ENCODE measurements at regions not wholly inside any gene's neighbourhood (a gene's known extent, or its start where the extent isn't known, plus 50 kb on each side); places are given as distances from the start of the nearest gene placed in this dataset.

GRCh38 chr1:238153939-238154338 lies 263.2 kb upstream of the ZP4 start:
- H3K4me3 ChIP-seq (ENCODE audit: low read depth, low read length), result no peak overlapping the region
- H3K36me3 ChIP-seq (ENCODE audit: control insufficient read depth, insufficient read depth, low read length), result no peaks in the 10 kb centered on the region
- TF ChIP-seq, protein P1, sequence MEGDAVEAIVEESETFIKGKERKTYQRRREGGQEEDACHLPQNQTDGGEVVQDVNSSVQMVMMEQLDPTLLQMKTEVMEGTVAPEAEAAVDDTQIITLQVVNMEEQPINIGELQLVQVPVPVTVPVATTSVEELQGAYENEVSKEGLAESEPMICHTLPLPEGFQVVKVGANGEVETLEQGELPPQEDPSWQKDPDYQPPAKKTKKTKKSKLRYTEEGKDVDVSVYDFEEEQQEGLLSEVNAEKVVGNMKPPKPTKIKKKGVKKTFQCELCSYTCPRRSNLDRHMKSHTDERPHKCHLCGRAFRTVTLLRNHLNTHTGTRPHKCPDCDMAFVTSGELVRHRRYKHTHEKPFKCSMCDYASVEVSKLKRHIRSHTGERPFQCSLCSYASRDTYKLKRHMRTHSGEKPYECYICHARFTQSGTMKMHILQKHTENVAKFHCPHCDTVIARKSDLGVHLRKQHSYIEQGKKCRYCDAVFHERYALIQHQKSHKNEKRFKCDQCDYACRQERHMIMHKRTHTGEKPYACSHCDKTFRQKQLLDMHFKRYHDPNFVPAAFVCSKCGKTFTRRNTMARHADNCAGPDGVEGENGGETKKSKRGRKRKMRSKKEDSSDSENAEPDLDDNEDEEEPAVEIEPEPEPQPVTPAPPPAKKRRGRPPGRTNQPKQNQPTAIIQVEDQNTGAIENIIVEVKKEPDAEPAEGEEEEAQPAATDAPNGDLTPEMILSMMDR (IDR thresholded peaks at IDR 0.05; ENCODE audit: insufficient read depth, low read depth, low read length), result no peak
- H3K27me3 ChIP-seq (ENCODE audit: control insufficient read depth, insufficient read depth, low read length), result no peaks in the 10 kb centered on the region
- POLR2A ChIA-PET, result no interaction called here
- CTCF ChIA-PET, result no interaction called here
- DNase-seq (ENCODE audit: low read depth), result no peak

GRCh38 chr1:238153253-238153652 lies 262.5 kb upstream of the ZP4 start:
- H3K27me3 ChIP-seq (ENCODE audit: control insufficient read depth, insufficient read depth, low read length), result no peaks in the 10 kb centered on the region
- no peak for DNase-seq (ENCODE audit: low read depth)
- POLR2A ChIA-PET, result no interaction called here

GRCh38 chr1:238152119-238152518 lies 261.4 kb upstream of the ZP4 start:
- ChIA-PET CTCF (no interaction called here), POLR2A (no interaction called here)
- no peaks in the 10 kb centered on the region for H3K36me3 ChIP-seq (ENCODE audit: control insufficient read depth, insufficient read depth, low read length)
- H3K27me3 ChIP-seq (ENCODE audit: control insufficient read depth, insufficient read depth, low read length), result no peaks in the 10 kb centered on the region
- TF ChIP-seq, protein P1 (IDR thresholded peaks at IDR 0.05; ENCODE audit: insufficient read depth, low read depth, low read length), result no peak
- no peak for DNase-seq (ENCODE audit: low read depth)
- no peak overlapping the region for H3K4me3 ChIP-seq (ENCODE audit: low read depth, low read length)

More at GRCh38 chr1:238153253-238153652, 262.5 kb upstream of the ZP4 start:
- CTCF ChIA-PET, result no interaction called here
- H3K36me3 ChIP-seq (ENCODE audit: control insufficient read depth, insufficient read depth, low read length), result no peaks in the 10 kb centered on the region
- H3K4me3 ChIP-seq (ENCODE audit: low read depth, low read length), result no peak overlapping the region
- TF ChIP-seq, protein P1 (IDR thresholded peaks at IDR 0.05; ENCODE audit: insufficient read depth, low read depth, low read length), result no peak

GRCh38 chr1:238143038-238143437 lies 252.3 kb upstream of the ZP4 start:
- H3K27me3 ChIP-seq (ENCODE audit: control insufficient read depth, insufficient read depth, low read length), result no peaks in the 10 kb centered on the region
- CTCF ChIA-PET, result no interaction called here
- TF ChIP-seq, protein P1 (IDR thresholded peaks at IDR 0.05; ENCODE audit: insufficient read depth, low read depth, low read length), result no peak
- no peak for DNase-seq (ENCODE audit: low read depth)
- POLR2A ChIA-PET, result no interaction called here
- H3K36me3 ChIP-seq (ENCODE audit: control insufficient read depth, insufficient read depth, low read length), result no peaks in the 10 kb centered on the region
- no peak overlapping the region for H3K4me3 ChIP-seq (ENCODE audit: low read depth, low read length)

- no peak for DNase-seq (ENCODE audit: low read depth)
- TF ChIP-seq, protein P1 (IDR thresholded peaks at IDR 0.05; ENCODE audit: insufficient read depth, low read depth, low read length), result no peak
- Histone ChIP-seq H3K36me3 (ENCODE audit: control insufficient read depth, insufficient read depth, low read length) (no peaks in the 10 kb centered on the region), H3K4me3 (ENCODE audit: low read depth, low read length) (no peak overlapping the region), H3K27me3 (ENCODE audit: control insufficient read depth, insufficient read depth, low read length) (no peaks in the 10 kb centered on the region)
- POLR2A ChIA-PET, result no interaction called here
- CTCF ChIA-PET, result no interaction called here
Observed at GRCh38 chr1:238141353-238141752, 250.6 kb upstream of the ZP4 start.

Measured in BJ (cell line).